ENCODE measurements at regions not wholly inside any gene's neighbourhood (a gene's known extent, or its start where the extent isn't known, plus 50 kb on each side); places are given as distances from the start of the nearest gene placed in this dataset.

GRCh38 chr3:18730491-18730890 lies 305.4 kb upstream of the SATB1 start (continued):
- TF ChIP-seq SAP30 (IDR thresholded peaks at IDR 0.05; ENCODE audit: insufficient read depth, insufficient replicate concordance, low read length) = no peak

Measured in H1 (cell line).